Erythroblast (primary cell): ENCODE measurements at regions not wholly inside any gene's neighbourhood (a gene's known extent, or its start where the extent isn't known, plus 50 kb on each side); places are given as distances from the start of the nearest gene placed in this dataset.

Source experiments
- DNase-seq, 2 experiments: peaks; one replicate each; lab custom pipeline; 2025; lab: John Stamatoyannopoulos, UW
- GATA1 ChIP-seq: IDR thresholded peaks from 2 replicates; pipeline ENCODE4 v1.6.1; 2011; ENCODE audit warnings: low read depth, mild to moderate bottlenecking, control low read depth, low read length, moderate library complexity
- POLR2A ChIP-seq: IDR thresholded peaks from 2 replicates; pipeline ENCODE4 v1.6.1; 2011; ENCODE audit warnings: mild to moderate bottlenecking, low read length

DNA sequence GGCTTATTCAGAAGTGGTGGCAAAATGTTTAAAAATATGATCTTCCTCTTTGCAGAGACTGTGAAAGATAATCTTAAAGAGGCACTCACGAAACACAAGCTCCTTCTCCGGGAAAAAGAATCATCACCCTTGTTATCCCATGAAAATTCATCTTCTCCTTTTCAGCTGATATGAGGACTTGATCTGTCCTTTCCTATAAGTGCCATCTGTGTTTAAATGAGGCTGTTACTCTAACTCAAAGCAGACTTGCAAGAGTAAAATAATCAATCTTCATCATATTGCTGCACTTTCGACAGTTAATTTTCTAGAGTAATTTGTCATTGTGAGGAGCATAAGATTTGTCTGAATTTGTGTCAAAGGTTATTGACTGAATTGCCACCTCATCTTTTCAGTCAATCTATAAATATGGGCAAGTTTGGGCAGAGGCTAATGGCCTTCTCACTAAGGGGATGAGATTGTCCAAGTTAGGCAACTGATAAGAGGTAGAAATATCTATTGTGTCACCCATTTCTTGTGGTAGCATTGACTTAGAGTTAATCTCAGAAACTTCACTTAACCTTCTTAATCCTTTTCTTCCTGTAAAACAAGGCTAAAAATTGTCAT, 452.9 kb downstream of the GRXCR1 start:
- no peak for TF ChIP-seq POLR2A
- TF ChIP-seq GATA1: no peak
- no peak for DNase-seq

DNA sequence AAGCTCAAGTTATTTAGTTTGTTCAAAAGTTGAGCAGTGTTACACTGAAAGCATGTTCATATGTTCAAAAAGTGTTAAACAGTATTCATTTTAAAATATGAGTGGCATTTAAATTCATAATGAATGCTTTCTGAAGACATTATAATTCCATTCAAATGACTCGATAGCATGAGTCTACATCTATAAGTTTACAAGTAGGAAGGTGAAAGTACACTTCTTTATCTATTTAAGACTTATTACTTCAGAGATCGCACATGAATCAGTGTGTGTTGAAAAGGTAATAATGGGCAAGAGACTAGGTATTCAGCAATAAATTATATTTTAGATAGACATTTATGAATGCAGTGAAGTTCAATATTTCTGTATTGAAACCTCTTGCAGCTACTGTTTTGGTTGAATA, 456.1 kb downstream of the GRXCR1 start:
- no peak for TF ChIP-seq POLR2A
- no peak for TF ChIP-seq GATA1
- DNase-seq: no peak

DNA sequence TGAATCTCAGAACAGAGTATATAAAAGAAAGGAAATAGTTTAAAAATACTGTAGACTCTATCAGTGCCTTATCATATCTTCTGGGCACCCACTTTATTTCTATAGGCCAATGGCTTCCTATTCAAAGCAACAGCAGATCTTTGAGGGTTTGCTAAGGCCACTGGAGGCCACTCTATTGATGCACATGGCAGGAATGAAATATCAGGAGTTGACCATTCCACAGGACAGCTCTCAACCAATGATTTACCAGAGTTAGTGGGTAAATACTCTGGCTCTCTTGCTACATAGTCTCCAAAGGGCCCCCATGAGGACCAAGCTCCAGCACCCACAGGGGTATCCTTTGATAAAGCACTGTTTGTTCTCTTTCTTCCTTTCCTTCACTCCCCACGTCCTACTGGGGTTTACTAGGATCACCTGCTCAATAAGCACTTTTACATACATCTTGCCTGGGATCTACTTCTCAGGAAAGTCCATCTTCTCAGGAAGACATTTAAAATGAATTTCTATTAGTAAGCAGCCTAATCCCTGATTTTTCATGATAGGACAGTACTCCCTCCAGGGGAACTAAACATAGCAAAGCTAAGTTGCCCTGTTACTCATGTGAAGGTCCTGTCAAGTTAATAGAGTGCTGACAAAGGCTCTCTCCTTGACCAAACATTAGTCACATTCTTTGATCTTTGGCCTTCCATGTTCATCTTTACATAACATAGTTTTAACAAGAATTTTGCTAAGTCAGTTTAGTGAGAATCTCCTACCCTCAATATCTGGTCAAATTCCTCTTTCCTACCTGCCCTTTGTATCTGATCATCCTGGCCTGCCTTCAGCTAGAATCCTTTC, 459.7 kb downstream of the GRXCR1 start:
- TF ChIP-seq POLR2A (no peak), GATA1 (no peak)
- no peak for DNase-seq

- TF ChIP-seq POLR2A (no peak), GATA1 (no peak)
- no peak for DNase-seq
Measured at GRCh38 chr4:43352859-43353258, 460.3 kb downstream of the GRXCR1 start.

DNA sequence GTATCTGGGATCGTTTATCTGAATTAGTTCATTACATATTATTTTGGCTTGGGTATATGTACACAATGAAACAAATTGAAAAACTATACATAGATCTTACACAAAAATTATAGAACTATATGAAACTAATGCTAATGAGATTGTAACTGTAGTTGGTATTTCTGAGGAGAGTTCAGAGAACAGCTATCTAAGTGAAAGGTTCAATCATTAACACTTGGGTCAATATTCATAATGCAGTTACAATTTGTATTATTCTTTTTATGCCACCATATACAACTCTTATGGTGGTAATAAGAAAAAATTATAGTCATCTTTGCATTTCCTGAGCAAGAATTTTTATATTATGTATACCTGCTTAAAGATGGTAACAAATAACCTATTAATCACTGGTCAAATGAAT, 461.0 kb downstream of the GRXCR1 start:
- TF ChIP-seq GATA1: no peak
- no peak for TF ChIP-seq POLR2A
- DNase-seq: no peak

GRCh38 chr4:43356786-43357185, 464.3 kb downstream of the GRXCR1 start:
- TF ChIP-seq POLR2A (no peak), GATA1 (no peak)
- DNase-seq: no peak

- TF ChIP-seq GATA1: no peak
- TF ChIP-seq POLR2A: no peak
- no peak for DNase-seq
Measured at GRCh38 chr4:43357252-43357974, 464.9 kb downstream of the GRXCR1 start.

GRCh38 chr4:43360296-43360695, 467.8 kb downstream of the GRXCR1 start:
- DNase-seq: no peak
- TF ChIP-seq GATA1: no peak
- TF ChIP-seq POLR2A: no peak

DNA sequence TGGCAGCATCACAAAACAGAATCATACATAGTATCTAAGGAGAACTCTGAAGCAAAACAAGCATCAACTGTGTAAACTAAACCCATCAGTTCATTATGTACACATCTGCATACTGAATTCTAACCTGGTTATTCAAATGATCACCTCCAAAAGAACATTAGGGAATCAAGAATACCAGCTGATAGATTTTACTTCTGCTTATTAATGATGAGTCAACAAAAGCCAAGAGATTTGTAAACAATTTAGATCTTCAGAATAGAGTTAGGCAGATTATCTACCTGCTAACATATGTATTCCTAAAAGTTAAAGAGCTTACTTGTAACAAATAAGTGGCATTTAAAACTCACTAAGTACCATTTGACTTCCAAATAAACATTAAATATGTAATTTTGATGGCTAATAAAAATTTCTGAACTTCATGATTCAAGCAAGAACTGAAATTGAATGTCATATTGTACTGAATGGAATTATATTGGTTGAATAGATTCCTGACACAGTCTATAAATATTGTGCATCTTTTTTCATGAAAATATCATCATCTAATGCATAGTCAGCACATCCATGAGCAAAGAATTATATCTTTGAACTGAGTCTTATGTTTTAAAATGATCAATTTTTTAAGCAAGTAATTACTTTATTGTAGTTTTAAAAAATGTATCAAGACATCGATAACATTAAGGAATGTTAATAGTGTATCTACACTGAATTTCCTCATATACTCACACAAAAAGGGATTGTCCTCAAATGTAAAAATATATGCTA, 470.5 kb downstream of the GRXCR1 start:
- no peak for DNase-seq
- TF ChIP-seq GATA1 (no peak), POLR2A (no peak)

- TF ChIP-seq POLR2A: no peak
- TF ChIP-seq GATA1: no peak
- DNase-seq: no peak
Measured at GRCh38 chr4:43369036-43369594, 476.6 kb downstream of the GRXCR1 start.

DNA sequence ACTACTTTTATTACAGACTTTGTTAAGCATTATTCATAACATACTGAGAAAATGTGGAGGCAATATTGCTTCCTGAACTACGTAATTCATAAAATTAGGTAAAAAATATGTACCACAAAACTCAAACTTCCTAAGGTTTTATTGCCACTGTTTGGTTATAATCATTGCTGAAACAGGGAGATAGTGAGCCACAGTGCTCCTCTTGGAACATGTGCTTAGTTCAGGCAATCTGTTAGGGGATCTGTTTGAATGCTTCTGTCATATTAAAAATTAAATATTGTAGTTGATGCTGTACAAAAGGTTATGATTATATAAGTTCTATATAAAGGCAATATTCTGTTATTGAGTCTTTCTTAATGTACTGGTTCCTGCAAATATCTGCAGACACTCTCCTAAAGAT, 480.7 kb downstream of the GRXCR1 start:
- TF ChIP-seq GATA1 (no peak), POLR2A (no peak)
- no peak for DNase-seq

DNA sequence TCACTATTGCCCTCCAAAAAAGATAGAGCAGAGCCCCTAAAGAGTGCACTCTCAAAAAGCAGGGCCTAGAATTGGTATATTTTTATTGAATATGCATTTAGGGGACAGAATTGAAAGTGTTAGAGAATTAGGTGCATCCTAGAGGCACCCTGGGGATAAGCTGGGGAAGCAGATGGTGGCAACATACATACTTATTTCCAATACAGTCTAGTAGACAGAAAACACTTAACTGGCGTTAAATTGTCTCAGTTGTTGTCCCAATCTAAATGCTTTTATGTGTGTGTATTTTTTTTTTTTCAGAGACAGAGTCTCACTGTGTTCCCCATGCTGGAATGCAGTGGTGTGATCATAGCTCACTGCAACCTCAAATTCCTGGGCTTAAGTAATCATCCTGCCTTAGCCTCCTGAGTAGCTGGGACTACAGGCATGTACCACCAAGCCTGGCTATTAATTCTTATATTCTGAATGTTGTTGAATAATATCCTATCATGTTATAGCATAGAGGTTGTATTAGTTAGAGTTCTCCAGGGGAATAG, 481.8 kb downstream of the GRXCR1 start:
- TF ChIP-seq POLR2A (no peak), GATA1 (no peak)
- no peak for DNase-seq

GRCh38 chr4:43379016-43379415, 486.5 kb downstream of the GRXCR1 start:
- no peak for TF ChIP-seq POLR2A
- TF ChIP-seq GATA1: no peak
- no peak for DNase-seq
